ENCODE measurements at regions not wholly inside any gene's neighbourhood (a gene's known extent, or its start where the extent isn't known, plus 50 kb on each side); places are given as distances from the start of the nearest gene placed in this dataset.

DNA sequence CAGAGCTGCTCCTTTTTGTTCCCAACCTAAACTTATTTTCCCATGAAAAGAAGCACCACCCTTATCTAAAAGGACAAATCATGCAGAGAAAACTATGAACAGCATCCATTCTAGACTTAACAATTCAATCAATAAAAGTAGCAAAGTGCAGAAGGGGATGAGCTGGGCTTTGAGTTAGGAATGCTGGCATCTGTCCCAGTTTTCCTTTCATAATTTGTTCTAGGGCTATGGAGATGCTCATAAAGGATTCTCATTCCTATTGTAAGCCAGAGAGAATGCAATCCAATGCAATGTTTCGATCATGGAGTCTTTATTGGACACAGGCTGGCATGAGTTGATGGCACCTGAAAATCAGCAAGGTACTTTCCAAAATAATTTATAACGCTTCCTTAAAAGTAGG, 330.6 kb downstream of the VPS13C start:
- TF ChIP-seq EZH2 (IDR thresholded peaks at IDR 0.05; ENCODE audit: low read length), result no peak
- TF ChIP-seq, protein P1, sequence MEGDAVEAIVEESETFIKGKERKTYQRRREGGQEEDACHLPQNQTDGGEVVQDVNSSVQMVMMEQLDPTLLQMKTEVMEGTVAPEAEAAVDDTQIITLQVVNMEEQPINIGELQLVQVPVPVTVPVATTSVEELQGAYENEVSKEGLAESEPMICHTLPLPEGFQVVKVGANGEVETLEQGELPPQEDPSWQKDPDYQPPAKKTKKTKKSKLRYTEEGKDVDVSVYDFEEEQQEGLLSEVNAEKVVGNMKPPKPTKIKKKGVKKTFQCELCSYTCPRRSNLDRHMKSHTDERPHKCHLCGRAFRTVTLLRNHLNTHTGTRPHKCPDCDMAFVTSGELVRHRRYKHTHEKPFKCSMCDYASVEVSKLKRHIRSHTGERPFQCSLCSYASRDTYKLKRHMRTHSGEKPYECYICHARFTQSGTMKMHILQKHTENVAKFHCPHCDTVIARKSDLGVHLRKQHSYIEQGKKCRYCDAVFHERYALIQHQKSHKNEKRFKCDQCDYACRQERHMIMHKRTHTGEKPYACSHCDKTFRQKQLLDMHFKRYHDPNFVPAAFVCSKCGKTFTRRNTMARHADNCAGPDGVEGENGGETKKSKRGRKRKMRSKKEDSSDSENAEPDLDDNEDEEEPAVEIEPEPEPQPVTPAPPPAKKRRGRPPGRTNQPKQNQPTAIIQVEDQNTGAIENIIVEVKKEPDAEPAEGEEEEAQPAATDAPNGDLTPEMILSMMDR (optimal IDR thresholded peaks at IDR 0.05 in 1 of 3, IDR thresholded peaks at IDR 0.05 in 1 of 3, conservative IDR thresholded peaks at IDR 0.05 in 1 of 3; ENCODE audit: extremely low read depth in 1 of 3, insufficient read depth in 2 of 3, low read length in 3 of 3), result no peak

Data from keratinocyte (primary cell).